ENCODE measurements at regions not wholly inside any gene's neighbourhood (a gene's known extent, or its start where the extent isn't known, plus 50 kb on each side); places are given as distances from the start of the nearest gene placed in this dataset.

DNA sequence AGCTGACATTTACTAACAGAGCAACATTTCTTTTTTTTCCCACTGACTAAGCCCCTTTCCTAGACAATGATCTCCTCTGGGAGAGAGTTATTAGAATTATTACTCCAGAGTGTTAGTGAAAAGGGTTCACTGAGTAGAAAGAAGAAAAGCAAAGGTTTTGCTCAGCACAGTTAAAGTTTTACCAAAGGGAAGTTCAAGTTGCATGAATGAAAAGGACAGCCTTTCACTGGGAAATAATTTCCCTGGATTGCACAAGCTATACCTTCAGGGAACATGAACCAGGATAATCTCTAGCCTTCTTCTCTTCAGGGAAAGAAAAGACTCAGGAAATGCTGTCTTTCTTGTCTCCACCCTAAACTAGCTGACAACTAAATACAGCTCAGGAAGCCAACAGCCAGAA is 71.4 kb upstream of the ESRRG start:
- DNase-seq: no peak

DNA sequence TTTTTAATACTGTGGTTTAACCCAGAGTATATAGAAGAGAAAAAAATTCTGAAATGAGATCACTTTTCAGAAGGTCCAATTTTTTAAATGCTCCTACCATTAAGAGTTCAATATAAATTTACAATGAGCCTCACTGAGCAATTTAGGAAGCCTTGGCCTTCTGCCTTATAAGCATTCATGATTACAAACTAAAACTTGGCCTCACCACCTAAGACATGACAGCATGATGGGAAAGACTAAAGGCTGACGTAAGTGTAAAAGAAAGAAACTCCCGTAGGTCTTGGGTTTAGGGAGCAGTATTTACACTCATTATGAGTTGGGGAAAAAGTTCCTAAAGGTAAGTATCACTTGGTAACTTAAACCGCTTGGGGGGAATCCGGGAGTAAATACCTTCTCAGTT is 70.7 kb upstream of the ESRRG start:
- DNase-seq: no peak

DNA sequence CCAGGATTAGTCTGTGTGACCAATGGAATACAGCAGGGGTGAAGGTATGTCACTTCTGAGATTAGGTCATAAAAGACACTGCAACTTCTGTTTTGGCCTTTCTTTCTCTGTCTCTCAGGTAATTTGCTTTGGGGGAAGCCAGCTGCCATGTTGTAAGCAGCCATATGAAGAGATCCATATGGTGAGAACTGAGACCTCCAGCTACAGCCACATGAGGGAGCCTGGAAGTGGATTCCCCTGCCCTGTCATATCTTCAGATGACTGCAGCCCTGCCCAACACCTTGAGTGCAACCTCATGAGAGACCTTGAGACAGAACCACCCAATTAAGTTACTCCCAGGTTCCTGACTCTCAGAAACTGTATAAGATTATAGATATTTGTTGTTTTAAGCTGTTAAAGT is 70.1 kb upstream of the ESRRG start:
- no peak for DNase-seq

DNA sequence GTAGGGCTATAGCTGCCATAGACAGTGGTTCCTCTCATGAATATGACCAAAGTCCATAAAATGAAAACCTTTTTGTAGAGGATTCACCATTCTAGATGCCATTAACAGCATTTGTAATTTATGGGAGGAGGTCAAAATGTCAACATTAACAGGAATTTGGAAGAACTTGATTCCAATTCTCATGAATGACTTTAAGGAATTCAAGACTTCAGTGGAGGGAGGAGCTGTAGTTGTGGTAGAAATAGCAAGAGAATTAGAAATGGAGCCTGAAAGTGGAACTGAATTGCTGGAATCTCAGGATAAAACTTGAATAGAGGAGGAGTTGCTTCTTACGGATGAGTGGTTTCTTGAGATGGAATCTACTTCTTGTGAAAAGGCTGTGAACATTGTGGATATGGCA is 65.4 kb upstream of the ESRRG start:
- DNase-seq: no peak

DNA sequence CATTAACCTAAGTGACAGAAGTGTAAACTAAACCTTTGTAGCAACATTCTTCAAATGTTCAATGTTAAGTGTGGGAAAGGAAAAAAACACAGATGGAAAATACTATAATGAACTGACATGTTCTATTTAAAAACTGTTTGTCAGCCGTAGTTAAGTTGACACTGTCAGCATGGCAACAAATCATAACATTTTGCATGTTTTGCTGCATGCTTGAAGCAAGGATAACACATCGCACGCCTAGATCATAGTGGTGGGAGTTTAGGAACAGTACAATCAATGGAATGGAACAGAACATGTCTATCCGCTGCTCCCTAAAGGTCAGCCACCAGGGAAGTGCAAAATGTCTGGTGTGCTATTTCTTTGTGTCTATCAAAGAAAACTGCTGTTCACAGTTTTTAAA is 62.5 kb upstream of the ESRRG start:
- no peak for DNase-seq

DNA sequence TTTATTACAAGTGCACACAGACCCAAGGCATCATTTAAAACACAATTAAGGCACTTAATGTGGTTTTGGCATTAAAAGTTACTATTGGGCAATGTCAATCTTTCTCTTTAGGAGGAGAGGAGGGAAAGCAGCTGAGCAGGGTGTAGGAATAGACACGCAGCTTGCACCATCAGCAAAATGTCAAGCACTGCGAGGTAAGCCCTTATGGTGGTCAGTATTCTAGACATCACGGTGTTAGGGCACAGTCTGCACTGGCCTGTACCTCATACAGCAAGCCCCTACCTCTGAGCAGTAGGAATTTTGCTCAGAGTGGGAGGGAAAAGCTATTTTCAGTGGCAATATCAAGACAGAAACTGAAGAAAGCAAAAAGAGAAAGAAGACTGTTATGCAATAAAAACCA is 62.0 kb upstream of the ESRRG start:
- DNase-seq: no peak

DNA sequence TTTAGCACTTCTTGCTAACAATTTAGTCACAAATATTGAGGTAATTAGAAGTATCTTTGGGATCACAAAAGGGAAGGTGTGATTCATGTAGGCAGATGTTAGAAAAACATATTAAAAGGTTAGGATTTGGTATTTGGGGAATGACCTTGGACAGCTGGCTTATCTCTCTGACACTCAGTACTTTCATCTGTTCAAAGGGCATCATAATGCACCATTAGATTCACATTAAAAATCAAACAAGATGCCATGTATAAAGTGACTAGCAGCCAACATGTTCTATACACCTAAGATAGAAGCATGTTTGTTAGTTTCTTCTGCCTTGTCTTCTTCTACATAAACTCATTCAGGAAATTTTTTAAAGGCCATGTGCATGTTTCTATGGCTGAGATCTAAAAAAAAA is 56.5 kb upstream of the ESRRG start:
- DNase-seq: no peak

DNA sequence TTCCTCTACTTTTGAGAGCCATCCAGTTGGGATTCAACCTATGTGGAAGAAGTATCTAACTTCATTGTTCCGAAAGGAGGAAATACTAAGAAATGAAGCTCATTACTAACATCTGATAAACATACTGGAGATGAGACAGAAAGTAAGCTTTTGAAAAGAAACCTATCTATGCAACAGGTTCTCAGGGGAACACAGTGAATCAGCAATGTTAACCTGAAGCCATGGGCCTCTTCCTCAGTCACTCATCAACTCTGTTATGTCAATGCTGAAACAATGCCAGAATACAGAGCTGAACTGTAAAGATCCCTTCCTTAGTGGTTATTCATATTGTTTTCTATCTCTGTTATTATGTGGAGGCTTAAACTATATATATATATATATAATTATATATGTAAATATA is 55.5 kb upstream of the ESRRG start:
- DNase-seq: no peak

DNA sequence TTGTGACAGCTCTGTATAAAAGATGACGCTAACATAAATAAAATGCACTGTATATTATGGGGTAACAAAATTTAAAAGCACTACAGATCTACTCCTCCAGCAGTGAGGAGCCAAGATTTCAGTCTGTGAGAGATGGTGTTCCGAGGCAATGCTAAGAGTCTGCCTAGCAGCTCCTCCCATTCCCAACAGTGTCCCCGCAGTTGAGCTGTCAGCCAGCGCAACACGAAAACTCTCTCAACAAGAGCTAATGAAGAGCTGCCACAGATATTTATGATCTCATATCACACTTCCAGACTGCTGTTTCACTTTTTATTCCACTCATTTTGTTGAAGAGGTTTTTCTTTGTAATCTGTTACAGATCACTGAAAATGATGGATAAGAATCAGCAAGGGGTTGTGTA is 53.9 kb upstream of the ESRRG start:
- DNase-seq: no peak
